ENCODE measurements at regions not wholly inside any gene's neighbourhood (a gene's known extent, or its start where the extent isn't known, plus 50 kb on each side); places are given as distances from the start of the nearest gene placed in this dataset.

DNA sequence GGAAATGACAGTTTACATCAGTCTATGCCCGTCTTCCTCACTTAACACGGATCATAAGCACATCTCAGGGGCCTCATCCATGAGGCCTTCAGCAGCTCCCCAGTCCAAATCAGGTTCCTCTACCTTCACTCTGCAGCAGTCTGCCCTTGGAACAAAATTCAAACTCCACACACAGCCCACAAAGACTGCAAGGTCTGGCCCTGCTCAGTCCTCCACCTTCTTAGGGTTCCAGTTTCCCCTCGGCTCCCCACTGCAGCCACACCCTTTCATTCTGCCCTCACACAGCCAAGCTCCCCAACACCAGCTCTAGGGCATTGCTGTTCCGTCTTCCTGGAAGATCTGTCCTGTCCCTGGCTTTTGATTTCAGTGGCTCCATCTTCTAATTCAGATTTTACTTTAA lies 95.2 kb upstream of the IQSEC1 start:
- DNase-seq: no peak

DNA sequence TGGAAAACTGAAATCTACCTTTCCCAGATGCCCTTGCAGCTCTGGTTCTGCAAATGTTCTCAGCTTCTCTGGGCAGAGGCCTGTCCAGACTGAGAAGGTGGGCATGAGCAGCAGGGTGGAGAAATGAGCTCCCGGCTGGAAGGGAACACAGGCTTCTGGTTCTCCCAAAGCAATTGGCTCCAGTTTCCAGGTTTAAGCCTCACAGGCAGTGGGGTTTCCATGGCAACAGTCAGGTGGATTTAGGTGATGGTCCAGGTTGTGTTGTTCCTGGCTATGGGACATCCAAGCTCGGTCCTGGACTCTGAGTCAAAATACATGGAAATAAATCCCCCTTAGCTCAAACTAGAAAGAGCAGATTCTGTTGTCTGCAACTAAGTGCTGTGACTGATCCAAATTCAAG lies 94.6 kb upstream of the IQSEC1 start:
- no peak for DNase-seq

DNA sequence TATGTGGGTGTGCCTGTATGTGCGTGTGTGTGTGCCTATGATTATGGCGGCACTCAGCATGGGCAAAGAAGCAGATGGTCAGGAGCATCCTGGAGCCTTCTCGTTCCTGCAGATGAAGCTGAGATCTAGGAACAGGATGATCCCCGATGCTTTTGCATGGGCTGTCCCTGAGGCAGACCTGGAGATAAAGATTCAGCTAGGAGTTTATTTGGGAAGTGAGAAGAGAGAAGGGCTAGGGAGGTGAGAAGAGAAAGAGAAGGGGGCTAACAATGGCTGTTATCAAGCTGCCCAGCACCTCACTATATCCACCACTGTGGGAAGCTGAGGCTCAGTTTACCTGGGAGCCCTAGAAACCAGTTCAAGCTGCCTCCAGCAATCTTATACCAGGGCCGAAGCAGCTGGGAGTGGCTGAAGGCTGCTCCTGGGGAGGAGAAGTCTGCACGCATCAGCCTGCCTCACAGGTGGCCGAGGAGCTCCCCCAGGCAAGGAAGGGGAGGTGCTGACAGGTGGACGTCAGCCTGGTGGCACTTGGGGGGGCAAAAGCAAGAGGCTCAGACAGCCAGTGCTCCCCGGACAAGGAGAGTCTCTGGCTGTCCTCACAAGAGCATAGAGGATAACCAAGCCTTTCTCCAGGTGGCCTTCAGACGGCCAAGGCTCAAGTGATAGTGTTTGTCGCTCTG lies 94.0 kb upstream of the IQSEC1 start:
- DNase-seq: no peak

DNA sequence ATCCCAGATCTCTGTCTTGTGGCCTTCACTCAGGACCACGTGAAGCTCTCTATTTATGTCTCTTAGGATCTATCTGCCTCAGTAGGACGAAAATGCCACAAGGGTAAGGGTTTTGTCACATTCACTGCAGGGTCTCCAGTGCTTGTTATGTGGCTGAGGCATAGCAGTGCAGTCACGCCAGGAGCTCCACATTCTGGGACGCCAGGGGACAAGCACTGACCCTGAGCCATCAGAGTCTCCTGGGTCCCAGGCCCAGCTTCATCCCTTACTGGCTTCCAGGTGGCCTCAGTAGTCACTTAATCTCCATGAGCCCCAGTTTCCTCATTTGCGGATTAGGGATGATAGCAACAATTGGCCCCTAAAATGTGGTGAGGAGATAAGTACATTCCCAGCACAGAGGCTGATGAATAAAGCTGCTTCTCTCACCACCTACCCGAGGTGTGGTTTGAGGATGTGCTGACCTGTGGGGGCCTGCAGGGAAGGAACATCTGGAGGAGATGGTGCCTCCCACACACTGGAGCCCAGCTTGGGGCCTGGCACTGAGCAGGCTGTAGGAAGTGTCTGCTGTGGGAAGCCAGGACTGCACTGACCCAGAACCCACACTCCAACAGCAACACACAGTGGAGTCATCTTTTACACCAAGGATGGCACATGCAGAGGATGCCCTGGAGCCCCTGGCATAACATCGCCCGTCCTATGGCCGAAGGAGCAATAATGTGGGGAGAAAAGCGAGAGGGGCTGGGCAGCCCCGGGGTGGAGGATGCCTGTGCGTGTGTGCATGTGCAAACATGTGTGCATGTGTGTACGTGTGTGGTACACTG lies 93.2 kb upstream of the IQSEC1 start:
- DNase-seq: no peak

DNA sequence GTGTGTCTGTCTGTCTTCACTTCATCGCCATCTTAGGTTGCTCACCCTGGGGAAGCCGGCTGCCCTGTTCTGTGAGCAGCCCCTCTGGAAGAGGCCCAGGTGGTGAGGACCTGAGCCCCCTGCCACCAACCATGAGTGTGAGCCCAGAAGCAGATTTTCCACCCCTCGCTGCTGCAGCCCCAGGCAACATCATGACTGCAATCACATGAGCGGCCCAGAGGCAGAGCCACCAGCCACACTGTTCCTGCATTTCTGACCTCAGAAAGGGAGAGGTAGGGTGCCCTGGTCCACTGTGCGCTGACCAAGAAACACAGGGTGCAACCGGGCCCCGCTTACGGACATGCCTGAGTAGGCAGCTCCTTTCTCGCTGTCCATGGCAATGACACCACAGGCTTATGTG lies 92.3 kb upstream of the IQSEC1 start:
- no peak for DNase-seq

DNA sequence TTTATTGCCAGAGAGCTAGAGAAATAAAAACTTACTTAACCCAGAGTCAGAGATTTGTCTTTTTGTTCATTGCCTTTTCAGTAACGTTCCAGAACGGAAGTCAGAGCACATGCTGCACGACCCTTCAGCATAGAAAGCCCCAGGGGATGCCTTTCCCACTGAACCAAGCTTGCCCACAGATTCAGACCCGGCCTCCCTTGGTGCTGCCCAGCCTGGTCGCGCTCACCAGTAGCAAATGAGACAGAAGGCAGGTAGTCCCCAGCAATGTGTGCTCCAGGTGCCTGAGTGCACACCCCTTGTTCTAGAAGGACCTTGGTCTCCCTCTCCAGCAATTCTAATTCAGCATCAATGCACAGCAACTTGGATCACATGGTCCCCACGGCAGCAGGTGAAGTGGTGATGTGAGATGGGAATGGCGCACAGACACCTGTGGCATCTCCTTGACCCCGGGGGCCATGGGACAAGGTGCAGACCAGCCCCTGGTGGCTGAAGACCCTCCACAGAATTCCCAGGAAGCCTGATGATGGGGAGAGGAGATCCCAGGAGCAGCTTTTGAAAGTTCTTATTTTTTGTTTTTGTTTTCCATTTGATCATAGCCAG lies 91.8 kb upstream of the IQSEC1 start:
- DNase-seq: no peak

DNA sequence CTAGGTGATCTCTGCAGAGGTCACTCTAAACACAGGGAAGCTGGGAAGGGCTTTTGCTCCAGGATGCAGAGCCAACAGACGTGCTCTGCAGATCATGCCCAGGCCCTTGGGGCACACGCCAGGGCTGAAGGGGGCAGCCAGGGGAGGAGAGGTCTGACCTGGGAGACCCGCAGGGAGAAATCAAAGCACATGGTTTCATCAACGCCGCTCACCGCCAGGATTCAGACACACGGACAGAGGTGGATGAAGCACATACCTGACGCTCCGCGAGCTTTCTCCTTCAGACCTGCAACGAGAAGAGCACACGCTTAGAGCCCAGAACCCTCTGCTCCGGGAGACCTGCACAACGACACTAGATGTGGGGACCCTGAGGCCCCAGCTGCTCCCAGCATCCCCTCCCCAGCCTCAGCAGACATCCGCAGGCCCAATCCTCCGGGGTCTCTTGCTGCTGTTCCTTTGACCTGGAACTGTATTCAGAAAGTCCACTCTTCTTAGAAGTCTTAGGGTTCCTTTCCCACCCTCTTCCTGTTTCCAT lies 90.7 kb upstream of the IQSEC1 start:
- DNase-seq: no peak

DNA sequence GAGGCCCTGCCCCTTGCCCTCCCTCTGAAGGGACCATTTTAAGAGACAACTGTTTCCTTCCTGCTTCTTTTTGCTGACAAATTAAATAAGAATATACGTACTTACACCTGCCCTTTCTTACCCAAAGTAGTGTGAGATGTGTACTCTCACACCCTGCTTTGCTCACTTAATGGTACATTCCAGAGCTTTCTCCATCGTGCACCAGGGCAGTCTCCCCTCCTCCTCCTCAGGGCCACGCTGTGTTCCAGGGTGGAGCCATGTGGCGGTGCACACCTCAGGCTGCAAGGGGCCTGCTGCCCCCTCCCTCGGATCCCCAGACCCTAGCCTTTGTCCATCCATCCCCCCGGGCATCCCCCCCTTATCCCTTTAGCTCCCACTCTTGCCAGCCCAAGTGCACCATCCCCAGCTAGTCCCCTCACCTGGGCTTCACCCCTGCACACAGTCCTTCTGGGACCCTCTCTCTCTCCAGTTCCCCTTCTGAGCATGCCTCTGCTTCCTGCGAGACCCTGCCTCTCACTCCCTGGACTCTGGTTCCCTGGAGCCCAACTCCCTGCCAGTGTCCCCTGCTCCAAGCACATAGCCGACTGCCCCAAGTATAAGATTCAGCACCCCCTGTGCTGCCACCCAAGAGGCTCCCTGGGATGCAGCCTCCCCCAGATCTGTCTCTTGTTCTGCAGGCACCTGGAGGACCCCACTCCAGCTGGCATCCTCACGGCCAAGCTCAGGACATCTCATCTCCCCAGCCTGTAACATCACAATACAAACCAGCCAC lies 89.5 kb upstream of the IQSEC1 start:
- DNase-seq: no peak

DNA sequence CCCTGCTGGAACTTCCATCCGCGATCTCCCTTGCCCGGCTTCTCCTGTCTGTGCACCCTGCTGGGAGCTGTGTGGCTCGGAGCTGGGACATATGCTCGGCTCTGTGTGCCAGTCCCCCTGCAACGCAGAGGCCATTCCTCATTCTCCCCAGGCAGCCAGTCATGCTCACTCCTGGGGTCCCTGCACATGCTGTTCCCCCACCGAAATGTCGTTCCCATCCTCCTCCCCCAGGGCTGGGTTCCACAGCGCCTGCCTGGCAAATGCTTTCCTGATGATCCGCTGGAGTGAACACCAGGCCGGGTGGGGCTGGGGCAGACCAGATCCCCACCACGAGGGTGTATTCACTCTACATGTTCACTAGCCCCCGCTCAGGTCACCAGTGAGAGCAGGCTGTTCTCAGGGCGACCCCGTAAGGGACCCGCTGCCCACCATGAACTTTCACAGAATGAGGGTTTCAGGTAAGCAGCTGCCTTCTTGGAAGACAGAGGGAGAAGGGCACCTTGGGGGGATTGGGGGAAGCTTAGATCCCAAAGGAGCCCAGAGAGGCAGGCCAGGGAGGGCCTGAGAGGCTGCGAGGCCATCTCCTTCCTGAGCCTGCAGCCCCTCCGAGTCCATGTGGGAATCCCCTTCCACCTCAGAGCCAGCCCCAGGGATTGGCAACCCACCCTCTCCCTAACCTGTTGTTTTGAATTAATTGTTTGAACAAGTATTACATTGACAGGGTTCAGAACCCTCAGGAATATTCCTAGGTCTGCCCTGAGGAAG lies 88.7 kb upstream of the IQSEC1 start:
- DNase-seq: no peak

DNA sequence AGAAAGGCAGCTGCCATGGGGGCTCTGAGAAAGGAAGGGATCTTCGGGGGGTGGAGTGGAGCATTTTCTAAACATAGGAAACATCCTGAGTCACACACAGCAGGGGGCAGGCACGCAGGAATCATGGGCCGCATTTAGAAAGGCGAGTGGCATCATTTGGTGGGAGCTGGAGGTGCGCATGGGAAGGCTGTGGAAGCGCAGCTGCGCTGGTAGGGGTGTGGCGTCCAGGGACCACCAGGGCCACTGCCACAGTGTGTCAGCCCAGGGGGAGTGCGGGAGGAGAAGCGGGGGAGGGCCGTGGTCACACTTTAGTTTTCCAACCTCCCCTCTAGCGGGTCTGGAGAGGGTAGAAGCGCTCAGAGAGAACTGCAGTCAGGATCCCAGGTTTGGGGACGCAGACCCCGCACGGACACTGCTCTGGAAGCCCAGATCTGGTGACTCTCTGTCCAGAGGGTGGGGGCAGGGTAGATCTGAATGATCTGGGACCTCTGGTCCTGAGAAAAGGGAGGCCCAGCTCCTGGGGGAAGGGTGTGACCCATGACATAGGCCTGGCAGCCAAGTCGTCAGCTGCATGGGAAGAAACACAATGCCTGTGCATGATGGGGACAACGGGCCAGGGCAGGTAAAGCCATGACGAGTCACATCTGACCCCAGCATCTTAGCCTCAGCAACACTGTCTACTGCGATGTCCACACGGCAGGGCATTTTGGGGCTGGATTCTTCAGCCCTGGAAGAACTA lies 88.0 kb upstream of the IQSEC1 start:
- no peak for DNase-seq

DNA sequence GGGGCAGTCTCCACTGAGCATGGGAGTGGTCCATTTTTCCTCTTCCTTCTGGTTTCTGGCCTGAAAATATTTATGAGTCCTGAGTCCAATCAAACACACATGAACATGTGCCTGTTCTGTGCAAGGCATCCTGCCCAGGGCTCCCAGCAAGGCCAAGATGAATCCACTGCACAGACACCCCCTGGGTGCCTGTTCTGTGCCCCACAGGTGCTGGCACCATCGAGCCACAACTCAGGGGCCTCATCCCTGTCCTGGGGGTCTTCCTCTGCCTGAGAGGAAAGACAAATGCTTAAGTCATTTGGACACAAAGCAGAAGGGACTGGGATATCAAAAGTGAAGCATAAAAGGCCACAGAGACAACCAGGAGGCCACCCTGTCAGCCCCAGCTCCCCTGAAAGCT lies 87.4 kb upstream of the IQSEC1 start:
- no peak for DNase-seq

DNA sequence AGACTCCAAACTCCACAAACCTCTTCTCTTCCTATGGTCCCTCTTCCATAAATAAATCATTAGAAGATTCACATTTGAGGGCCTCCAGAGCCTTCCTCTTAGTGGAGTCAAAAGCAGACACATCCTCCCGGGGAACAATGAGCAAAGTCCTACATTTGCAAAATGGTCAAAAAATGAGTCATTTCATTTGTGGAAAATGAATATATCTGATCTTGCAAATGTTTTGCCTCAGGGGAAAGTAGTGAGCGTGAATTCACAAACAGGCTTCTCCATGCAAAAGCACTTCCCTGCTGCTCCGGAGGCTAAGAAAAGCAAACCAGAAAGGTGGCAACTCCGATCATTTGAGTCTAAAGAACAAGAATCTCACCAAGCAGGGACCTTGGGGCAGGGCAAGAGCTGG lies 86.7 kb upstream of the IQSEC1 start:
- no peak for DNase-seq

DNA sequence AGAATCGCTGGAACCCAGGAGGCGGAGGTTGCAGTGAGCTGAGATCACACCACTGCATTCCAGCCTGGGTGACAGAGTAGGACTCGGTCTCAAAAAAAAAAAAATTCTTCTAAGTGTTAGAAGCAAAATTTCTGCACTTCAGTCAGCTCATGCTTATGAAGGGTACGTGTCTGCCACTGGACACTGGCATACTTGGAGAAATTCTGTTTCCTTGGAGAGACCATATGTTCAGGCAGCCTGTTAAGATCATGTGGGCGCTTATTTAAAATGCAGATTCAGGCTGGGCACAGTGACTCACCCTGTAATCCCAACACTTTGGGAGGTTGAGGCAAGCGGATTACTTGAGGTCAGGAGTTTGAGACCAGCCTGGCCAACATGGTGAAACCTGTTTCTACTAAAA lies 85.6 kb upstream of the IQSEC1 start:
- no peak for DNase-seq

DNA sequence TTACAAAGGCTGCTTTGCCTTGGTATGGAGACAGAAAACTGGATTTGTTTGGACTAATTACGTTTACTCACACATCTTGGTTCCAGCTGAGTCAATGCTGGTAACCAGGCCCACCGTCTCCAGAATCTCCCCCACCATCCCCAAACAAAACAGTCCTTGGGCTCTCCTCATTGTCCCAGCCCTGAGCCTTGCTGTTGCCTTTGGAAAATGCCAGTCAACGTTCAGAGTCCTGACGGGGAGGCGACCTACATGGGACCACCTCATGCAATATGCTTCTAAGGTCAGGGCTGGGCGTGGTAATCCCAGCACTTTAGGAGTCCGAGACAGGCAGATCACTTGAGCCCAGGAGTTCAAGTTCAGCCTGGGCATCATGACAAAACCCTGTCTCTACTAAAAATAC lies 85.2 kb upstream of the IQSEC1 start:
- no peak for DNase-seq

DNA sequence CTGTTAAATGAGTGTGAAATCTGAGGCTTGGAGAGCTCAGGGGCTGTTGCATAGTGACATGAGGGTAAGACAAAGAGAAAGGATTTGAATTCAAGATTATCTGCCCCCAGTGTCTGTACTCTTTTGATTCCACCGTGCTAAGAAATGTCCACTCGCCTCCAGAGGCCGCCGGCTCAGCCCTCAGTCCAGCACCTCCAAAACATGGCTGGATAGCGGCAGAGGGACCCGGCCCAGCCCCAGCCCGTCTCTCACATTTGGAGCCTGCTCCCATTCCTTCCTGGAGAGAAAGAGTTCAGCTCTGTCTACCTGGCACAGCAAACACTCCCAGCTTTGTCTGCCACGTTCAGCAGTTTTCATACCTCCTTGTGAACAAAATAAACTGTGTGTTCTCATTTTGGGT lies 84.8 kb upstream of the IQSEC1 start:
- DNase-seq: no peak

DNA sequence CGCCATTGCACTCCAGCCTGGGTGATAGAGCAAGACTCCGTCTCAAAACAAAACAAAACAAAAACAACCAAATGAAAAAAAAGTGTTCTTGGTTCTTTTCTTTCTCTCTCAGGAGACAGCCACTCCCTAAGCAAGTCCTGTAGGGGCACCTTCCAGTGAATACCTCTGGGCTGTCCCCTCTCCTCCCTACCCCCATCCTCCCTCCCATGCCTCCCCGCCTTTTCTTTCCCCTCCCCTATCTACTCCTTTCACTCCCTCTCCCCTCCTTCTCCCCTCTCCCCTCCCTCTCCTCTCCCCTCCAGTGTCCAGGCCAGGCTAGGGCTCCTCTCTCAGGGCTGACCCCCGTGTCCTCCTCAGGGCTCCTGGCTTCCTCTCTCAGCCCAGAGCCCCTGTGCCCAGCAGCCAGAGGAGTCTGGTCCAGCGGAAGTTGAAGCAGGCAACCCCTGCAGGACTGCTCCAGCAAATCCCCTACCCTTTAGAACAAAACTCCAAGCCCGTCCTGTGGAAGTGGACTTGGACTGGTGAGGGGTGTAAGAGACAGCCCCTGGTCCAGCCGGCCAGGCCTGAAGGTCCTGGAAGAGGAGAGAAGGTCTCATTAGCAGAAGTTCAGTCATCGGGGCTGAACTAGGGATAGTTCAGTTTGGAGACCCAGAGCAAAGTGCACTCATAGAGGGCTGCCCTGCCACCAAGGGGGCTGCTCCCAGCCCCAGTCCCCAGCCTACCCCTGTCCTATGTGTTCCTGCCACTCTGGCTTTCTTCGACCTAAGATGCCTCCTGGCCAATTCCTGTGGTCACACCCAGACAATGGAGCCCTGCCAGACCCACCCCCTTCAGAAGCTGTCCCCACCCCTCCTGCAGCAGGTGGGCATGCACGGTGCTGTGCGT lies 79.8 kb upstream of the IQSEC1 start:
- no peak for DNase-seq

DNA sequence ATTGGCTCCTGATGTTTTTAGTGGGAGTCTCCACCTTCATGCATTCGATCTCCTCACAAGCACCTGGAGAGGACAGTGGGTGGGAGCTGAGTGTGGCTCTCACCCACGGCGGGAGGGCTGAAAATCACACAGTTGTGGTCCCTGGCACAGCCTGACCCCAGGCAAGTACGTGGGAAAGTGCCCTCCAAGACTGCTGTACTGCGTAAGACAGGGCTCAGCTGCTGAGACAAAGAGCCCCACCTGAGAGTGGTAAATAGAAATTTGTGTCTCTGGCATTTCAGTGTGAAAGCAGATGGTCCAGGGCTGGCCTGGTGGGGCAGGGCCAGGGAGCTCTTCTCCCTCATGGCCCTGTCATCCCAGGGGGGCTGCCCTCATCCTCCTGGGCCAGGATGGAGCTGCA lies 77.4 kb upstream of the IQSEC1 start:
- DNase-seq: peak; percentile 4

DNA sequence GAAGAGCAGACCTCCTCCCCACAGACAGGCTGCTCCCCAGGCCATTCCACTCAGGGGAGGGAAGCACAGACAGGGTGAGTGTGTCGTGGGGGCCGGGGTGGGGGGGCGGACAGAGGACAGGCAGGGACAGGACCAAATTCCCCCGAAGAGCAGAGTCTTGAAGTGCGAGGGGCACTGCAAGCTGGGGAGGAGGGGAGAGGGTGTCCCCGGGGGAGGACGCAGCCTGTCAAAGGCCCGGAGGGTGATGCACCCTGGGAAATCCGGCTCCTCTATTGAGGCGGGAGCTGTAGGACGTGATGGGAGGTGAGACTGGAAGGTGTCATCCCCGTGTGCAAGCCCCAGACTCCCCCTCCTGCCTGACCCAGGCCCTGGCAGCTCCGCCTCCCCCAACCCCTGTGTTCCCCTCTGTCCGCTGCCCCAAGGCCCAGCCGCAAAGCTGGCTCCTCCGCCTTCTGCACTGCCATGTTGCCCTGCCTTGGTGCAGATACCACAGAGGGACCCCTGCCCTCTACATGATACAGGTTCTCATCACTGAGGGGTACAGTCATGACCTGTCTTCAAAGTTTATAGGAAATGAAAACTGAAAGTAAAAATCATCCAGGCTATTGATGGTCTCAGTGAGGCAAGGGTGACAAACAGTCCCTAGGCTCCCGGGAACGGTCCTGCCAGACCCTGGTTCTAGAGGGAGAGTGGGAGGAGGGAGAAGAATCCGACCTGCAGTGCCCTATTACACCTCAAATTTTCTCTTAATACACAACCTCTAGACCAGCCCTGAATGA lies 76.3 kb upstream of the IQSEC1 start:
- DNase-seq: peak; percentile 7

DNA sequence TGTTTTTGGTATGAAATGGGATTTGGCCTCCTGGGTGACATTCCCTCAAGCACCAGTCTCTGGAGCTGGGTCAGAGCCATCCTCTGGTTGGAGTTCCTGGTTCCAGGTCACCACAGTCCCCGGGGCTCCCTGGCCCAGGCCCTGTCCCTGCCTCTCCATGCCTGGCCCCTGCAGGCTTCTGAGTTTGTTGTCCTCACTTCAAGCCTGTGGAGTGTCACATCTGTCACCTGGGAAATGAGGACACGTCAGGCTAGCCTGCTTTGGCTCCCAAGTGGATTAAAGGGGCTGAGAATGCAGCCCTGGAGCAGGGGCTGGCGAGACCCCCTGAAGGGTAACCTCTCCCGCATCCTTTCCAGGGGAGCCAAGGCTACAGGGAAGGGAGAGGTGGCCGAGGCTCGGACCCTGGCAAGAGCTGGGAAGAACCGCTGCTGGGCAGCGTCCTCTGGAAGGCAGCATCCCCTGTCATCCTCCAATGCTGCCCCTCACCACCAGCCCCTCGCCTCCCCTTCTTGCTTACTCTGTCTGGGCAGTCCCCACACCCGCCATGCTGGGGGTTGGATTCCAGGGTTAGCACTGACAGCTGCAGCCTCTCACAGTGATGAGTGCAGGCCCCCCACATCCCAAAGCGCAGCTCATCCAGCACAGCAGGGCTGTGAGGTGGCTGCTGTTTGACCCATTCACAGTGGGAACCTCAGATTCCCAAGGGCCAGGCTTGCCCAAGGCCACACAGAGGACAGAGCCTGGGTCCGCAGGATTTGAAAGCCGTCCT lies 75.5 kb upstream of the IQSEC1 start:
- peak; percentile 7 for DNase-seq
